HG02798 (cell line): ENCODE measurements at regions not wholly inside any gene's neighbourhood (a gene's known extent, or its start where the extent isn't known, plus 50 kb on each side); places are given as distances from the start of the nearest gene placed in this dataset.

ENCODE experiments used
- ATAC-seq: cut with Tn5 transposase; IDR thresholded peaks from one replicate; pipeline ENCODE4 v1.9.1; 2021; ENCODE audit warnings: mild to moderate bottlenecking; ENCODE audit not compliant: unreplicated experiment, poor library complexity

DNA sequence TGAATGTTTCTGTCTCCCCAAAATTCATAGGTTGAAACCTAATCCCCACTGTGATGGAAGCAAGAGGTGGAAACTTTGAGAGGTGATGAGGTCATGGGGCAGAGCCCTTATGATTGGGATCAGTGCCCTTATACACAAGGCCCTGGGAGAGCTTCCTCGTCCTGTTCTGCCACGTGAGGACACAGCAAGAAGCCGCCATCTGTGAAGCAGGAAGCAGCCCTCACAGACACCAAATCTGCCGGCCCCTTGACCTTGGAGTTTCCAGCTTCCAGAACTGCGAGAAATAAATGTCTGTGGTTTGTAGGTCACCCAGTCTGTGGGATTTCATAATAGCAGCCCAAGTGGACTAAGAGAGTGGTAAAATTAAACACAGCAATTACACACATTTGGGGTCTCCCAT is 737.4 kb downstream of the UQCRFS1 start:
- no peak for ATAC-seq

- ATAC-seq = no peak
These were observed 740.1 kb downstream of the UQCRFS1 start for GRCh38 chr19:28472843-28473242.

DNA sequence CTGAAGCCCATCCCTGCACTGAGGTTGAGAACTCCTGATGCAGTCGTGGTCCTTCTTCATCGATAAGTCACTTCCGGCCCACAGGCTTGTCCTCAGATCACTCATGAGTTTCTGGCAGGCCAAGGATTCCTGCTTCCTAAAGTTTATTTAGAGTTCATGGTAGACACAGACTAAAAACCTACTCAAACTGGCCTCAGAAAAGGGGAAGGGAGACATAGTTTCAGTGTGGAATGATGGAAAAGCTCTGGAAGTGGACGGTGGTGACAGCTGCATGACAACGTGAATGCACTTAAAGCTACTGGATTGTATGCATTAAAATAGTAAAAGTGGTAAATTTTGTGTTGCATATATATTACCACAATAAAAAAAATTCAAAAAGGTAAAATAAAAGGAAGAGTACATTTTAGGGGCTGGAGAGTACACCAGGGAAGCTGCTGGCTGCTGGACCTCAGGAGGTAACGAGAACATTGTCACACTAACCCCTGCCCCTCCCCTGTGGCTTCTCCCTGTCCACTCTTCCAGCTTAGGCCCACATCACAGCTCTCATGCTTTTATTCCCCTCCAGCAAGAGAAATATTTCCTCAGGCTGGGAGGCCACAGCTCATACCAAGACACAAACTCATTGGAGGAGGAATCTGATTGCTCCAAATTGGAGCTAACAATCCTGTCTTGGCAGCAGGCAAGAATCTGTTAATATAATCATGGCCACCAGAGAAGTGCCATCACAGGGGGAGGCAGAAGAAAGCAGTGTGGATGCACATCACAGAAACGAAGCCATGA is 741.0 kb downstream of the UQCRFS1 start:
- no peak for ATAC-seq

- ATAC-seq = no peak
These were observed 743.4 kb downstream of the UQCRFS1 start for GRCh38 chr19:28469544-28469943.

- ATAC-seq = no peak
These were observed 744.1 kb downstream of the UQCRFS1 start for GRCh38 chr19:28468701-28469459.

GRCh38 chr19:28466107-28467045 is 746.6 kb downstream of the UQCRFS1 start:
- ATAC-seq = no peak

DNA sequence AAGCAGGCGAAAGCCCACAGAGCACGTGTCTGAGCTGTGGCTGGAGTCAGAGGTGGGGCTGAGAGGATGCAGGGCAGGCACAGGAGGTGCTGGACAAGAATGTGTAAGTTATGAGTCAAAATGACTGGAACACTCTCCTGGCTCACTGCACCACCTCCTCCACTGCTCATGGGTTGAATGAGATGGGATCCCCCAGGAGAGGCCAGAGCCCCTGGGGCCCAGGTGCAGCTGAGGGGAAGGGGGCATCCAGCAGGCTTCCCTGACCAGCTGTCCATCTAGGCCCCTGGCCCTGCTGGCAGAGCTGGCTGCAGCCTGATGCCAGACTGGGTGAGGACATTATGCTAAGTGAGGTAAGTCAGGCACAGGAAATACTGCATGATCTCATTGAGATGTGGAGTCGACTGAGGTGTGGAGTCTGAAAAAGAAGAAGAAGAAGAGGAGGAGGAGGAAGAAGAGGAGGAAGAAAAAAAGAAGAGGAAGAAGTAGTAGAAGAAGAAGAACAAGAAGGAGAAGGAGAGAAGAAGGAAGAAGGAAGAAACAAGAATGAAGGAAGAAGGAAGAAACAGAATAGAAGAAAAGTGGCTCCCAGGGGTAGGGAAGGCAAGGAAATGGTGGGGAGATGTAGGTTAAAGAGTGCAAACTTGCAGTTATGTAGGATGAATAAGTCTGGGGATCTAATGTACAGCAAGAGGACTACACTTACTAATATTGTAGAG is 747.4 kb downstream of the UQCRFS1 start:
- ATAC-seq = no peak

DNA sequence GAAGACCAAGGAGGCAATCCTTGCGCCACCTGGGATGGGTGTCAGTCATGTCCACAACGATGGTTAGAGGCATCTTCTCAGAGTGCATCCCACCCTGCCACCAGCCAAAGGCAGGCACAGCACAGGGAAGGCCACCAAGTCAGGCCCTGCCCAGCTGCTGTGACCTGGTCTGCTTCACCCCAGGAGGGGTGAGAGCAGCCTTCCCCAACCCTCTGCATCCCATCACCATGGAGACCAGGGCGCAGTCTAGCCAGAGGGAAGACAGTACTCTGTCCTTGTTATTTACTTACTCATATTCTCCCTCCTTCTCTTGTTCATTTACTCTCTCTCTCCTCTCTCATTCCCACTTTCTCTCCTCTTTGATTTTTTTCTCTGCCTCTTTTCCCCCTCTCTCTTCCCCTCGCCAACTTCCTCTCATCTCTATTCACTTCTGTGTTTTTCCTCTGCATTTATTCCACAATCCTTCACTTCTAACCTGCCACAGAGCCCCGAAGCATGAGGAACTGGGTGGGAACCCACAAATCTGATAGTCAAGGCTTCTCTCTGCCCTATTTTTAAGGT is 749.4 kb downstream of the UQCRFS1 start:
- no peak for ATAC-seq

- ATAC-seq = no peak
These were observed 755.3 kb downstream of the UQCRFS1 start for GRCh38 chr19:28457620-28458019.

DNA sequence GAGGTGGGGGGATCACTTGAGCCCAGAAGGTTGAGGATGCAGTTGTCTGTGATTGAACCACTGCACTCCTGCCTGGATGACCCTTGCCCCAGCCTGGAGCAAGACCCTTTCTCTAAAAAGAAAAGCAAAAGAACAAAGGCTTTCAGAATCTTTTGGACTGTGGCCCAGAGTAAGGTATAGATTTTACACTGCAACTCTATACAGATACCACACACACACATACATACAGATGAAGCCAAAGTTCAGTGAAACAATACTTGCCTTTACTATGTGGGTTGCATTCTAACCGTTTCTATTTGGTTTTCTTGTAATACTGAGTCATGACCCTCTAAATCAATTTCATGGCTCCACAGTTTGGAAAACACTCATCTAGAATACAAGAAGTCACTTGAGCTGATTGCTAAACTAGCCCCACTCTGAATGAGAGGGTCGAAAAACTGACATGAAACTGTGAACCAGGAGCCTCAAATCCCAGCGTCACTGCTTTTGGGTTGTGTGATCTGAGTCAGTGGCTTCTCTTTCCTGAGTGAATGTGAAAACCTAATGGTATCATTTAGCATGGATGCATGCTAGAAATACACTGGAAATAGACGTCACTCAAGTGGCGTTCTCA is 756.1 kb downstream of the UQCRFS1 start:
- ATAC-seq = no peak

GRCh38 chr19:28456252-28456651 is 756.7 kb downstream of the UQCRFS1 start:
- no peak for ATAC-seq

DNA sequence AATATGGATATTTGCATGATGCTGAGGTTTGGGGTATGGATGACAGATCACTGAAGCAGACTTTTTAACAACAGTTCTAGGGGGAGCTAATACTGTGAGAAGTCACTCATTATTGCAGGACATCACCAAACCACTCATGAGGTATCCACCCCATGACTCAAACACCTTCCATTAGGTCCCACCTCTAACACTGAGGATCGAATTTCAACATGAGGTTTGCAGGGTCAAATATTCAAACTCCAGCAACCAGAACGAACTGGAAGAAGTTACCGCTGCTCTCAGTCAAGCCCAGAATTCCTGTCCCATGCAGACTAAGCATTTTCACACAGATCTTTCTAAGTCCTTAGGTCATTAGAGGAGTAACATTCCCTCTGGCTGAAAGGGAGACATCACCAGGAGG is 758.9 kb downstream of the UQCRFS1 start:
- no peak for ATAC-seq

- ATAC-seq = no peak
These were observed 759.5 kb downstream of the UQCRFS1 start for GRCh38 chr19:28453420-28453819.

- ATAC-seq = no peak
These were observed 763.1 kb downstream of the UQCRFS1 start for GRCh38 chr19:28449803-28450202.

DNA sequence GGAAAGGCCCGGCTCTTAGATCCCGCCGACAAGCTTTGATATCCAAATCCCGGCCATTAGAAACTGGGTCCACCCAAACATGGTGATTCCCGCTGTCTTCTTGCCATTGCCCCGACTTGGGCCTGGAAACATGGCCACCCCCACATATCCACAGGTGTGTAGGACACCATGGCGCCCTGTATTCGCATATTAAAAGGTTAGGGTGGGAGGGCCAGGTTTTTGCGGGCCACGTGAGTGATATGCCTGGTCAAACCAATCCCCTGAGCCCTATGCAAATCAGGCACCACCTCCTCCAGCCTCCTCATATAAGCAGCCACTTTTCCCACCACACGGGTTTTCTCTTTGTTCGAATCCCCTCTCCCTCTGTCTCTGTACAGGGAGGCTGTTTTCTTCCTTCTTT is 766.4 kb downstream of the UQCRFS1 start:
- ATAC-seq = no peak

DNA sequence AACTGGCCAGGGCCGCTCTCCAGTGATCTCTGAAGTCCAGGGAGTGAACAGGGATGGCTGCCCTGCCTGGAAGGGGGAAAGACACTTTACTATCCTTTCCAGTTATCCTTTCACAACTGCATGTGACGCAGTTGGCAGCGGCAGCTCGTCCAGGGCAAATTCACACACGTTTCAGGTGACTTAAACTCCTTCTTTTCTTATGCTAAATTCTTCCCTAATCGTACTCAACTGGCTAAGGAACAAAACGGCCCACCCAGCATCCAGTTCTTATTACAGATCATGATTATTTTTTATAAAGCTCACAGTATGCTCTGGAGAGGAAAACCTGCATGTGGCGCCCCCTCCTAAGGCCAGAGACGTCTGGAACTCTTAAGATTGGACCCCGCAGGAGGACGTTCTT is 767.1 kb downstream of the UQCRFS1 start:
- no peak for ATAC-seq

GRCh38 chr19:28444362-28444761 is 768.6 kb downstream of the UQCRFS1 start:
- ATAC-seq = no peak

GRCh38 chr19:28443361-28443760 is 769.6 kb downstream of the UQCRFS1 start:
- no peak for ATAC-seq
